Hepatocyte (in vitro differentiated cells): ENCODE measurements at regions not wholly inside any gene's neighbourhood (a gene's known extent, or its start where the extent isn't known, plus 50 kb on each side); places are given as distances from the start of the nearest gene placed in this dataset.

Experiments used
- CTCF ChIP-seq: fragments of 200-600 bp; sonication (generic); IDR thresholded peaks from 2 replicates; pipeline ENCODE4 v1.5.1; 2016; ENCODE audit warnings: antibody characterized with exemption, mild to moderate bottlenecking; ENCODE audit not compliant: poor library complexity
- EZH2phosphoT487 ChIP-seq: fragments of 200-600 bp; sonication (generic); IDR thresholded peaks from one replicate; pipeline ENCODE4 v1.6.1; 2018; ENCODE audit warnings: antibody characterized with exemption, mild to moderate bottlenecking, low read depth, moderate library complexity; ENCODE audit not compliant: unreplicated experiment, severe bottlenecking

DNA sequence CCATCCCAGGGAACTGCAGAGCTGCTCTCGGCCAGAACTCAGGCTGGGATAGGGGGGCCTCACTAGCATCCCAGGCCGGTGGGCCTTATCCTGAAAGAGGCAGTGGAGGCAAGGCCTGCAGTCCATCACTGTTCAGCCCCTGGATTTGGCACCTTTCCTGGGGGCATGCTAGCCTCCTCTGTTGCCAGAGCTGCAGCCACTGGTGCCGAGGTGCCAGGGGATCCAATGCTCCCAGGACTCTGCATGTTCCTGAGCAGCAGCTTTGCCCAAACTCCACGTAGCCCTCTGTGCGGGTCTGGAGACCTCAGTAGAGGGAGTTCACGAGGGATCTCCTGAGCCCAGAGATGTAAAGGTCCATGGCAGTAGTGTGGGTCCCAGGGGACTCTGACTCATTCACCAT is 551.7 kb upstream of the AMOT start:
- TF ChIP-seq CTCF (no peak), EZH2phosphoT487 (no peak)
